Transverse colon (tissue), 4 donors: ENCODE measurements at regions not wholly inside any gene's neighbourhood (a gene's known extent, or its start where the extent isn't known, plus 50 kb on each side); places are given as distances from the start of the nearest gene placed in this dataset.

Source experiments
- DNase-seq: peaks from one replicate; pipeline ENCODE4 v3.0.0-alpha.2; 2019
- H3K27ac ChIP-seq, 4 donors: fragments of 200-600 bp; sonication (generic); 2 replicates each; pipeline ENCODE4 v1.5.1; 2016 to 2018; ENCODE audit warnings: inconsistent platforms in 4 of 4
- H3K27me3 ChIP-seq: fragments of 200-600 bp; sonication (generic); 2 replicates; pipeline ENCODE4 v1.5.1; 2017; ENCODE audit warnings: inconsistent platforms
- H3K36me3 ChIP-seq, 4 donors: fragments of 200-600 bp; sonication (generic); 2 replicates each; pipeline ENCODE4 v1.5.1; 2017 to 2019; ENCODE audit warnings: inconsistent platforms in 4 of 4
- H3K4me1 ChIP-seq, 4 donors: fragments of 200-600 bp; sonication (generic); 2 replicates each; pipeline ENCODE4 v1.5.1; 2017 to 2020; ENCODE audit warnings: inconsistent platforms in 4 of 4
- H3K4me3 ChIP-seq, 4 donors: fragments of 200-600 bp; sonication (generic); 1 replicate in 1 of 4; 2 replicates in 3 of 4; pipeline versions ENCODE4 v1.5.1 to v1.6.1; 2017 to 2019; ENCODE audit warnings: inconsistent platforms in 4 of 4
- H3K9me3 ChIP-seq, 2 donors: fragments of 200-600 bp; sonication (generic); 2 replicates each; pipeline ENCODE4 v1.5.1; 2017 to 2019; ENCODE audit warnings: inconsistent platforms in 2 of 2
- CTCF ChIP-seq, 5 experiments: fragments of 200-600 bp in 3 of 5; fragments of 450-650 bp in 2 of 5; sonication (generic) in 3 of 5; IDR thresholded peaks; 1 replicate in 2 of 5; 2 replicates in 3 of 5; pipeline ENCODE4 v1.5.1; 2016 to 2017; ENCODE audit warnings: antibody characterized with exemption in 5 of 5, inconsistent platforms in 3 of 5, mild to moderate bottlenecking in 2 of 5, moderate library complexity in 1 of 5
- EP300 ChIP-seq: sonication (generic); formaldehyde crosslinking; IDR thresholded peaks from one replicate; pipeline ENCODE4 v1.6.1; 2017; ENCODE audit warnings: antibody characterized with exemption, low read depth
- POLR2A ChIP-seq: fragments of 450-650 bp; IDR thresholded peaks from one replicate; pipeline ENCODE4 v1.6.1; 2016; ENCODE audit warnings: antibody characterized with exemption, mild to moderate bottlenecking, moderate library complexity
- POLR2AphosphoS5 ChIP-seq, 3 donors: sonication (generic); formaldehyde crosslinking; IDR thresholded peaks; one replicate each; pipeline ENCODE4 v1.6.1; 2016; ENCODE audit warnings: antibody characterized with exemption in 3 of 3
- whole genome bisulfite sequencing, 2 donors: methylation state at CpG; one replicate each; pipeline ENCODE4 v1.1.5; 2018; ENCODE audit warnings: low coverage in 1 of 2; 5-methylcytosine and 5-hydroxymethylcytosine counted together
- in situ Hi-C, 4 donors: fragments of 200-750 bp; cut with MboI; loops; one replicate each; pipeline versions ENCODE4 v1.15.0 to v1.15.1; 2017; ENCODE audit warnings: low sequenced_read_pairs in 3 of 4, low pct_ligation_motif_present in 1 of 4, low pct_unique_long_range_greater_than_20kb in 1 of 4
- intact Hi-C: fragments of 100-400 bp; cut with DNase I; formaldehyde crosslinking; loops from one replicate; pipeline ENCODE4 v1.15.1; 2023; ENCODE audit warnings: low total_unique reads

GRCh38 chr6:150541576-150541975 is 58.1 kb upstream of the PLEKHG1 start:
- 27 to 46% methylated on average over 2 of the region's 2 CpGs for WGBS, 2 donors
- in situ Hi-C loops: no loop called here

GRCh38 chr6:150543178-150543577 is 56.5 kb upstream of the PLEKHG1 start:
- peaks cover 0 to 7% (median 0%) of the 10 kb centered on the region in 4 donors for H3K4me1 ChIP-seq
- DNase-seq: no peak
- intact Hi-C loops: no loop called here
- H3K27ac ChIP-seq: no peak overlapping the region
- no peak overlapping the region for H3K4me3 ChIP-seq
- in situ Hi-C loops: no loop called here
- no peaks in the 10 kb centered on the region for H3K27me3 ChIP-seq
- no peaks in the 10 kb centered on the region for H3K9me3 ChIP-seq
- H3K36me3 ChIP-seq: no peaks in the 10 kb centered on the region
- no peak for TF ChIP-seq CTCF (IDR thresholded peaks at IDR 0.05)
- no peak for TF ChIP-seq POLR2AphosphoS5 (IDR thresholded peaks at IDR 0.05)
- TF ChIP-seq POLR2A: no peak
- TF ChIP-seq EP300: no peak

More at GRCh38 chr6:150541576-150541975, 58.1 kb upstream of the PLEKHG1 start:
- intact Hi-C loops: no loop called here
- TF ChIP-seq POLR2A: no peak
- no peak for TF ChIP-seq EP300
- DNase-seq: no peak
- no peaks in the 10 kb centered on the region for H3K27me3 ChIP-seq
- no peaks in the 10 kb centered on the region for H3K36me3 ChIP-seq
- H3K27ac ChIP-seq: no peak overlapping the region
- no peak overlapping the region for H3K4me3 ChIP-seq
- no peaks in the 10 kb centered on the region for H3K9me3 ChIP-seq
- H3K4me1 ChIP-seq: peaks cover 0 to 7% (median 2%) of the 10 kb centered on the region in 4 donors

- H3K36me3 ChIP-seq: no peaks in the 10 kb centered on the region
- H3K27me3 ChIP-seq: no peaks in the 10 kb centered on the region
- intact Hi-C loops (no loop called here), in situ Hi-C loops (no loop called here)
- DNase-seq: no peak
- peaks cover 0 to 7% (median 0%) of the 10 kb centered on the region in 4 donors for H3K4me1 ChIP-seq
- H3K27ac ChIP-seq: no peak overlapping the region
- WGBS, 2 donors: 96 to 98% methylated on average over 2 of the region's 2 CpGs
- H3K9me3 ChIP-seq: no peaks in the 10 kb centered on the region
- no peak for TF ChIP-seq EP300
- TF ChIP-seq CTCF (IDR thresholded peaks at IDR 0.05): no peak
- TF ChIP-seq POLR2A: no peak
- TF ChIP-seq POLR2AphosphoS5 (IDR thresholded peaks at IDR 0.05): no peak
- H3K4me3 ChIP-seq: no peak overlapping the region
Observed at GRCh38 chr6:150544793-150545192, 54.9 kb upstream of the PLEKHG1 start.

GRCh38 chr6:150546457-150546856 is 53.2 kb upstream of the PLEKHG1 start:
- WGBS, 2 donors: 33 to 58% methylated on average over 3 to 7 of the region's 7 CpGs

More at GRCh38 chr6:150546457-150546856, 53.2 kb upstream of the PLEKHG1 start:
- H3K4me1 ChIP-seq: peaks cover 0 to 7% (median 0%) of the 10 kb centered on the region in 4 donors
- no peaks in the 10 kb centered on the region for H3K27me3 ChIP-seq
- H3K4me3 ChIP-seq: no peak overlapping the region
- TF ChIP-seq CTCF (IDR thresholded peaks at IDR 0.05) (no peak), EP300 (no peak), POLR2A (no peak), POLR2AphosphoS5 (IDR thresholded peaks at IDR 0.05) (no peak)
- H3K27ac ChIP-seq: no peak overlapping the region
- H3K9me3 ChIP-seq: no peaks in the 10 kb centered on the region
- DNase-seq: no peak
- in situ Hi-C loops (no loop called here), intact Hi-C loops (no loop called here)
- H3K36me3 ChIP-seq: no peaks in the 10 kb centered on the region
